Activated T-cell treated with anti-CD3 and anti-CD28 coated beads for 24 hours (primary cell): ENCODE measurements at regions not wholly inside any gene's neighbourhood (a gene's known extent, or its start where the extent isn't known, plus 50 kb on each side); places are given as distances from the start of the nearest gene placed in this dataset.
"Not testable (repeated sequence)": the region's sequence is repeated elsewhere in the genome, so short reads cannot be mapped to it uniquely, and the experiment has no call there.

Experiments
- DNase-seq: peaks from one replicate; pipeline ENCODE4 v3.0.0-alpha.2; 2020; ENCODE audit warnings: low read depth

DNA sequence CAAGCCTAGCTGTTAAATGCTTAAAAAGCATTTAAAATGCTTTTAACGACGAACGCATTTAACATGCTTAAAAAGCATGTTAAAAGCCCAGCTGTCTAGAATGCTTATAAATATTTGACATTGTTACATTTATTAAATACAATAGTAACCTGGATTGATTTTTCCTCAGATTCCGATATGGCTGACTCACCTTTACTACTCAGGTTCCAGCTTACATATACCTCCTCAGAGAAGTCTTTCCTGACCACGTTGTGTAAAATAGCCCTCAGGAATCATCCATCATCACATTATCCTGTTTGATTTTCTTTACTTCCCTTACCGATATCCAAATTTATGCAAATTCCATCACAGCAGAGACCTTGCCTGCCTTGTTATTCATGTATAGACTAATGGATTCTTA lies 51.4 kb downstream of the SLC41A2 start:
- DNase-seq = no peak

- not testable (repeated sequence) for DNase-seq
Observed at GRCh38 chr12:104905446-104905845, 52.6 kb downstream of the SLC41A2 start.

DNA sequence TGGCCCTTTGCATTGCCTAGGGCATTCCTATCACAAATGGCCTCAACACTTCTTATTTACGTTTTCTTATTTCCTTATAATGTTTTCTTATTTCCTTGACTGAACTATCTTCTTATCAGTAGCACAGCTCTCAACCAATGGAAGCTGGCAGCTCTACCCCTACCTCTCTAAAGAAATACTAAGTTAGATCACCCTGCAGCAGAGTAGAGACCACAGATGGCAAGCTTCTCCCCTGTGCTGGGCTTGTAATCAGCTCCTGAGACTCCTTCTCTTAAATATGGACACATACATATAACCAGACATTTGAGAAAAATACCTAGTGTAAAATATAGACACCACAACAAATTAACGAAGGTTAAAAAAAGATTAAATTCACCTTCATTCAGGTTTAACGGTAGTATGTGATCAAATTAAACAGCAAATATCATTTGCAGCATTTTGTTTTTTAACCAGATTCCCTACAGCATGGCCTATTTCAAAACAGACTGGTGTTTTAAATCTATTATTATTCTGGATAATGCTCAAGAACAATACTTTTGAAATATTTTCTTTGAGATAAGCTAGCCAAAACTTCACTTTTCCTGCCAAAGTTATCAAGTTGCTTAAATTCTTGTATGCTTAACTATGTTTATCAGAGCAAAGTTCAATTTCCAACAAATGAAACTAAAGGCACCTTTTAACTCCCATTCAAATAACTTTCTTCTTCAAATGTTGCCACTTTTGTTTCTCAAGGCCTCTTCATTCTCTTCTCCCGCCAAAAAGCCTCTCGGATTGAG lies 54.3 kb downstream of the SLC41A2 start:
- no peak for DNase-seq

DNA sequence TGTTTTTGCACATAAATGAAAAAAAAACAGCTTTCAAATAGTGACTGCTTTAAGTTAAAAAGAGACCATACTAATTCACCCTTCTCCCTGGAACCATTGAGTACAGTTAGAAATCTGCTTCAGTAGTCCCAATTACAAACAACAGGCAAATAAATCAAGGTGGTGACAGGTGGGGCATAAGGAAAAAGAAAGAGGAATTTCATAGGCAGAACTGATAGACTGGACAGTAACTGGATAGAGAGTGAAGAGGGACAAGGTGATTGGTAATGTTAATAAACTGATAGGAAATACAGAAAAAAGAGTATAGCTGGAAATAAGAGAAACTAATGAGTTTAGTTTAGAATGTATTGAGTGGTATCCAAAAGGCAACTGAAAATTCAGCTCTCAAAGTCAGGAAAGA lies 56.0 kb downstream of the SLC41A2 start:
- no peak for DNase-seq

DNA sequence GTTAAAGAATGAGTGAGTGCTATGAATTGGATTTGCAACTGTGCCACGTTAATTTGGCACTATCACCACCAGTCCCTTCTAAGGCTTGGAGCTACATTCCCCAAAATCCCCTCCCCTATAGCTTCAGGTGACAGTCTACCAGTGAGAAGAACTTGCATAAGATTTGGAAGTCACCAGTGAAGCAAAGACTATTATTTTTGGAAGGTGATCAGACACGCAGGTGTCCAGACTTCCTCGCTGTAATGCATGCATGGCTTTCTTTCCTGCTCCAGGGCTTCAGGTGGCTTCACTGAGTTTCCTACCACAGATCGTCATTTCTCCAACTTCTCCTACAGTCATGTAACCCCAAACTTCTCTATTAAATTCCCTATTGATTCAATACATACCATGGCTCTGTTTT lies 61.4 kb downstream of the SLC41A2 start:
- DNase-seq = no peak

DNA sequence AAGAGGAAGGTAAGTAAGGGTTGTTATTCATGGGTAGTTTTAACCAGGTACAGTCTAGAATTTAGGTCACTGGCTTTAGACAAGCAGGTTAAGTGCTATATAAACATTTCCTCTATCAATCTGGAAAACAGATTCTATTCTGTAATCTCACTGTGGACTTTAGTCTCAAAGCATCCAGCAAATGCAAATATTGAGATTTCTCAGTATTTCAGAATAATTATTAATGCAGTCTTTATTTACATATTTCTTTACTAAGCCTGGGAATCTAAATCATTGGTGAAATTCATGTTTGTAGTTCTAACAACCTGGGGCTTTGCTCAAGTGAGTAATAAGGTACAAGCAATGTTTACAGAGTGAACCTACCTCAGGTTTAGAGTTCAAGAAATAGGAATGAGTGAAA lies 61.9 kb downstream of the SLC41A2 start:
- DNase-seq = no peak

DNA sequence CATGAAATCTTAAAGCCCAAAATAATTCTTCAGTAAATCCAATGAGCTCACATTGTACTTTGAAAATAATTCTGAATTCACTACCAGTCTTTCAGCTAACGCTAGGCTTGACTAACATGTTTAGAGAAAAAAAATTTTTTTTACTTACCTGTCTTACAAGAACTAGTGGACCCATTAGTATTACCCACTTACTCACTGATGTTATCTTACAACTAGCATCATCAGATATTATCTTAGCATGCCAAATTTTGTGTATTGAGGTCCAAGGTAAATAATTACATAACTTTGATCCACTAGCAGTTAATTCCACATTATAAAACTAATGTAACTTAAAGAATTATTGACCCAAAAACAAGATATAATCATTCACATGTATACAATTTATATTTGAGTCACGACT lies 62.7 kb downstream of the SLC41A2 start:
- DNase-seq = no peak

DNA sequence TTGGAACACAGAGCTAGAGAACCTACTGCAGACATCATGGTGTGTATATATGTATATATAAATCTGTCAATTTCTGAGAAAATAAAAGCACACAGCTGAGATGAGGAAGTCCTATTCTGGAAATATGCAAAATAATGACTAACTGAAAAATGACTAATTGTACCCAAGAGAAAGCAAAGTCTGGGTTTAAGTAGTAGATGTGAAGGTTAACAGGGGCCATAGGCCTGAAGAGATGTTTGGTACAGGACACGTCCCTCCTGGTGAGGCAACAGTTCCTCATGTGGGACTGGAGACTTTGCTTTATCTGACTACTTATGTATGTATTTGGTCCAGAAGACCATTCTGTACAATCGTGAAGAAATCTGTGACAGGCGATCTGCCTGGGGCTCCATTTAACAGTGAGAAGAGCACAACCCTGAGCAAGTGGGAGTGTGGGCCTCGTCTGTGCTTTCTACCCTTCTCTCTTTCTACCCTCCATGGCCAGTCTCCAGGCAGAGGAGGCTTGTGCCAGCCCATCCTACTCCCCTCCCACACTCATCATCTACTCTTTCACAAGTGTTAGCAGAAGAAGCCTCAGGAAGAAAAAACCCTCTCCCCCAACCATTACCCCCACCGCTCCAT lies 67.5 kb downstream of the SLC41A2 start:
- DNase-seq = no peak

DNA sequence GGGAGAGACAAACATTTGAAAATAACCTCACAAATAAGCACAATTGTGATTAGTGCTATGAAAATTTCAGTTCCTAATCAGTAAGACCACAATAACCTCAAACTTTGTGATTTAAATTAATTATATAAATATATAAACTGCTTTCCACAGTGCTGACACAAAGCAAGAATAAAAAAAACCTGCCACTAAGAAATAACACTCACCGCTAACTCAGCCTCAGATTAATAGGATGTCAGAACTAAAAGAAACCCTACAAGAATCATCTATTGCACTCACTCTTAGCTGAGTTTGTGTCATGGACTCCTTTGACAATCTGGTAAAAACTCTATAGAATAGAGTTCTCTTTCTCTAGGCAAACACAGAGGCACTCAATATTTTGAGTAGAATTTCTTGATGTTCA lies 68.4 kb downstream of the SLC41A2 start:
- DNase-seq = no peak

DNA sequence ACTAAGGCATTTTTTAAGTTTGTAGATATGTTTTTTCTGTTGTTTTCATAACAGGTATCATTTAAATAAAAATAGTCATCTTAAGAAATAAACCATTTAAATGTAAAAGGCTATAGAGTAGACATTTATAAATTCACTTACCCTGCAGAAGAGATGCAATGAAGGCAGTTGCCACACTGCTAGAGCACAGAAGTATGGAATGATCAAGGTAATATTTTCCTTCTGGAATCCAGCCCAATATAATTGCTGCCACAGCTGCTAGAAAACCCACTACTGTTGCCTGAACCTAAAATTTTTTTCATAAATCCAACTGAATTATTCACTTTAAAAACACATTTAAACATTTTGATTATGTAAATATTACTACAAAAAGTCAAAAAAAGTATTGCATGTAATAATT lies 69.2 kb downstream of the SLC41A2 start:
- no peak for DNase-seq

- no peak for DNase-seq
Observed at GRCh38 chr12:104888481-104888880, 69.6 kb downstream of the SLC41A2 start.

DNA sequence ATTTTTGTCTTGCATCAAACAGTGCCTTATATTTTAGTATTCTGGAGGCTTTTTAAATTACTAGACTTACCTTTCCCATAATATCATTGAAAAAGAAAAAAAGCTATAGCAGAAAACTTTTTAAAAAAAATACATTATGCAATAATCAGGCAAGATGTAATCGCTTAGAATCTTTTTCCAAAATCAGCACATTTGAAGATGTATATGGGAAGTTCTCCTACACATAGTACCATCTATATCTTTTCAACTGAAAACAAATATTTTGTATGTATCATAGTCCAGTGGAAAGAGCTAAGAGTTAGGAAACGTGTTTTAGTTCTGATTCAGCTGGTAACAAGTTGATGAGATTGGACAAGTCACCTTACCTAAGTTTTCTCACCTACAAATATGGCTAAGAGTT lies 70.6 kb downstream of the SLC41A2 start:
- DNase-seq = no peak

GRCh38 chr12:104886418-104887401 lies 71.4 kb downstream of the SLC41A2 start:
- no peak for DNase-seq

DNA sequence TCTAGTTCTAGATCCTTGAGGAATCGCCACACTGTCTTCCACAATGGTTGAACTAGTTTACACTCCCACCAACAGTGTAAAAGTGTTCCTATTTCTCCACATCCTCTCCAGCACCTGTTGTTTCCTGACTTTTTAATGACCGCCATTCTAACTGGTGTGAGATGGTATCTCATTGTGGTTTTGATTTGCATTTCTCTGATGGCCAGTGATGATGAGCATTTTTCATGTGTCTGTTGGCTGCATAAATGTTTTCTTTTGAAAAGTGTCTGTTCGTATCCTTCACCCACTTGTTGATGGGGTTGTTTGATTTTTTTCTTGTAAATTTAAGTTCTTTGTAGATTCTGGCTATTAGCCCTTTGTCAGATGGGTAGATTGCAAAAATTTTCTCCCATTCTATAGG lies 79.2 kb downstream of the SLC41A2 start:
- DNase-seq = not testable (repeated sequence)

GRCh38 chr12:104877103-104877705 lies 80.9 kb downstream of the SLC41A2 start:
- peak; percentile 19 for DNase-seq

- no peak for DNase-seq
Observed at GRCh38 chr12:104873374-104873773, 84.7 kb downstream of the SLC41A2 start.

- DNase-seq = no peak
Observed at GRCh38 chr12:104870797-104871196, 87.3 kb downstream of the SLC41A2 start.

DNA sequence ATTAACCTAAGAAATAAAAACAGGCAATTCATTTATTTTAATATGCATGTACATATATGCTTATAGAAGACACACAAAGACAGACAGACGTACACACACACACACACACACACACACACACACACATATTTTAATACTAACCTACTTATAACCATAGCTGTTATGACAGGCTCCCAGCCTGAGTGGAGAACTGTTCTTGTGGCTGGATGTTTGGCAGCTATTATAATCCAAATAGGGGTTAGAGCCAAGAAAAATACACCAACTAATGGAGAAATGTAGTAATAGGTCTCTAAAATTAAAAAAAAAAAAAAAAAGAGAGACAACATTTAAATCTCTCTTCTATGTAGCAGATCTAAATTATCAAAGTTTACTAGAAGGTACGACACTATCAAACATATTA lies 91.8 kb downstream of the SLC41A2 start:
- DNase-seq = no peak

DNA sequence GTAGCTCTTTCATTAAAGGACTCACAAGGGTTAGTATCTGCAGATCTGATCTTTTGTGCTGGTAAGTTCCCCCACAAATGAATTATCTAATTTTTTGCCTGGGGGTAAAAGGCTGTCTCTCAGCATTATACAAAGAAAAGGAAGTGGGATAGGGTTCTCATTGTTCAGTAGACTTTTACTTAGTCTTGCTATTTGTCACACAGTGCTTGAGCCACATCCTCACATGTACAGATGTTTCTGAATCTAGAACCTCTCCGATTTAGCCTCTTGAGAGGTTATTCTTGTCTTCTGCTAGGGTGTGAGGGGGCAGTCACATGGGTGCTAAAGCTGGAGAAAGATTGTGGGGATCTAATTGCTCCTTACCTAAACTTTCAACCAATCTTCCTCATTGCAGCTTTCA lies 93.0 kb downstream of the SLC41A2 start:
- DNase-seq = no peak

DNA sequence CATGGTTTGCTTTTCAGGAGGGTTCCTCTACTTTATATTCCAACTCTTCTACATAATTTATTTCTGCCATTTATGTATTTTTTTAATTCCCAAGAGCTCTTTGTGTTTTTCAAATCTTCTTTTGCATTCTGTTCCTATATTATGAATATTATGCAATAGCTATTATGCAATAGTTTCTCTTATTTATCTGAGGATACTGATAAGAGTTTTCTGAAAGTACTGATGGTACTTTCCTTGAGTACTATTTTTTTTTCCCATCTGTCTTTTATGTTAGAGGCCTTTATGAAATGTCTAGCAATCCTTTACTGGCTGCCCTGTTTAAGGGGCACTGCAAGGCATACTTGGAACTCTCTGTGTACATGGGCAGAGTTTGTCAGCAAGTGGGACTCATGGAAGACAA lies 93.4 kb downstream of the SLC41A2 start:
- DNase-seq = no peak

DNA sequence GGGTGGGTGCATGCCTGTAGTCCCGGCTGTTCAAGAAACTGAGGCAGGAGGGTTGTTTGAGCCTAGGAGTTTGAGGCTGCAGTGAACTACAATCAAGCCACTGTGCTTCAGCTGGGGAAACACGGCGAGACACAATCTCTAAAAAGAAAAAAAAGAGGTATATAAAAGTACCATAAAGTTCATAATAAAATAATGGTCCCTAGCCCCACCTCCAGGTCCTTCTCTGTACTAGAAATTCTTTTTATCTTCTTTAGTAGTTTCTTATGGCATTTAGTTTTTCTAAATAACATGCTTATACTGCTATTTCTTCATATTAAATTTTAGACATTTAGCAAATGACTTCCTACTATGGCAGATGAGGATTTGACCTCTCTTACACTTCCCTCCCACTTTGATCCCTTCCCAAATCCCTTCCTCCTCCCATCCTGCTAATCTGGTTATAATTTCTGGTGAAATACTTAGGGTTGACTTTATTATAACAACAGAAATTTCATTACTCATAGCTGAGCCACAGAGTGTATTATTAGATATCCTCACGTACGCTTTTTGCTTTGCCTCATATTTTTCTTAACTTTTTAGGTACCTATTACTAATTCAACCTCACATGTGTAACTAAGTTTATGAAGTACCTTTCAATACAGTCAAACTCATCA lies 94.7 kb downstream of the SLC41A2 start:
- DNase-seq = no peak
